GM12864 (cell line): ENCODE measurements at regions not wholly inside any gene's neighbourhood (a gene's known extent, or its start where the extent isn't known, plus 50 kb on each side); places are given as distances from the start of the nearest gene placed in this dataset.

Source experiments
- DNase-seq: peaks from one replicate; pipeline ENCODE4 v3.0.0-alpha.2; 2011; ENCODE audit warnings: low read depth
- H3K4me3 ChIP-seq: 2 replicates; pipeline ENCODE4 v1.5.1; 2011; ENCODE audit warnings: mild to moderate bottlenecking, low read depth, low read length, control low read depth
- CTCF ChIP-seq: IDR thresholded peaks from 2 replicates; pipeline ENCODE4 v1.5.1; 2011; ENCODE audit warnings: low read depth, mild to moderate bottlenecking, moderate library complexity, low read length, control low read depth, inconsistent platforms; ENCODE audit errors: missing control alignments

GRCh38 chr2:104279646-104280045 is 574.3 kb upstream of the POU3F3 start:
- no peak overlapping the region for H3K4me3 ChIP-seq
- no peak for TF ChIP-seq CTCF
- no peak for DNase-seq

GRCh38 chr2:104280216-104280615 is 573.7 kb upstream of the POU3F3 start:
- H3K4me3 ChIP-seq = no peak overlapping the region
- TF ChIP-seq CTCF = no peak
- DNase-seq = no peak

DNA sequence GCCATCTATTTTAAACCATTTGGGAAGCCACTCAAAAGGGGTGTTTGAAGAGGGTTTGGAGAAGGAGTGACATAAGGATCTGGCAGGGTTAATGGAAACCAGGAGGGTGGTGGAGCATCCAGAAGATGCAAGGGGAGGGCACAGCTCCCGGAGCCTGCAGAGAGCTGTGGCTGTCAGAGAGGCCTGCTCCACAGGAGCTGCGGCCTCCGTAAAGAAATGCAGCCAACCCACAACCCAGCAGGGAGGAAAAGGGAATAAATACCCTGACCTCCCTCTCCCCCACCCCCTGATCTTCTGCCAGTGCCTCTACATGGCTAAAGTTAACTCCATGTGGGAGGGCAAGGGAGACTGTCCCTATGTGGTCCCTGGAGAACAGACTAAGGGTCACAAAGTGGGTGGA is 567.1 kb upstream of the POU3F3 start:
- no peak for DNase-seq
- no peak overlapping the region for H3K4me3 ChIP-seq
- TF ChIP-seq CTCF = no peak

DNA sequence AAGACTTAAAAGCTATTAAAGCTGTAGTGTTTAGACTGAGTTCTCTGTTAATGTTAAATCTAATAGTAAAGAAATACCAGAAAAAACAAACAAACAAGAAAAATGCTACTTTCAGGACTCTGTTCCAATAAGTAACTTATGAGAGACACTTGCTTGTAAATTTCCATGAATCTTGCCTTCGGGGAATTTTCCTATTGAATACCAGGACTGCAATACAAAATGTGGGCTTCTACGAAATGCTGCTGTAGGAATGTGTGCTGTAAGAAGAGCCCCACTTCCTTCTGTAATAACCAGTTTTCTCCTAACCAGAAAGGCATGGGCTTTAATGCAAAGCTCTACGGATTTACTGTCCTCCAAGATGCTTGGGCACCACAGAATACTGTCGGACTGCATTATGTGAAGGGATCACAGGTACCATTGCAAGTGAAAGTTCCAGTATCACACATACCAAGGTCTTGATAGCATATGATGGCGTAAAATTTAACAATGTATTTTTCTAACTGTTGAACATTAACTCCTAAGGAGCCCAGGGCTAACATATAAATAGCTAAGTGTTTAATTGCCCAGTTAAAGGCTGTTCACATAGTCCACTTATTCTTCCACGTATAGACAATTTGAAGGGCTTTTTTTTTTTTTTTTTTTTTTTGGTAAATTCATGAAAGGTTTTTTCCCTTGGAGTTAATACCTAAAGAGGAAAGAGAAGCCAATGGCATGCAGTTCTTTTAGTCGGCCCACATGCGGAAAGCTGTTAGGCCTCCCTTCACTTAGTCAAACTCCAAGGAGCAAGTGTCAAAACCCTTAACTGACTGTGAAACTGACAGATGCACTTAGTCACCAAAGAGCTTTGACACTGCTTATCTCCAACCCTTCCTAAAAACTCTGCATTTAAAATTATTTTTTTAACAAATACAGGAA is 564.0 kb upstream of the POU3F3 start:
- no peak overlapping the region for H3K4me3 ChIP-seq
- TF ChIP-seq CTCF = no peak
- no peak for DNase-seq

- no peak for TF ChIP-seq CTCF
- H3K4me3 ChIP-seq = no peak overlapping the region
Observed at GRCh38 chr2:104290566-104290891, 563.4 kb upstream of the POU3F3 start.

GRCh38 chr2:104312684-104313083 is 541.2 kb upstream of the POU3F3 start:
- TF ChIP-seq CTCF = no peak
- DNase-seq = no peak

More at GRCh38 chr2:104290566-104290891, 563.4 kb upstream of the POU3F3 start:
- no peak for DNase-seq

More at GRCh38 chr2:104312684-104313083, 541.2 kb upstream of the POU3F3 start:
- no peak overlapping the region for H3K4me3 ChIP-seq
